Neural cell (in vitro differentiated cells): ENCODE measurements at regions not wholly inside any gene's neighbourhood (a gene's known extent, or its start where the extent isn't known, plus 50 kb on each side); places are given as distances from the start of the nearest gene placed in this dataset.
A peak's percentile ranks its signal among the peaks of the same experiment; 100 is the strongest.

Source experiments
- H2AFZ ChIP-seq: fragments of 200-600, 300-800 bp; sonication (generic), shearing (Covaris generic); 2 replicates; pipeline ENCODE4 v1.6.0; 2014; ENCODE audit warnings: low read depth, mild to moderate bottlenecking, antibody characterized with exemption, low read length, moderate library complexity
- H3F3A ChIP-seq: fragments of 200-600 bp; shearing (Covaris generic); 2 replicates; pipeline ENCODE4 v1.6.1; 2016; ENCODE audit warnings: mild to moderate bottlenecking, moderate library complexity, mixed read lengths, antibody characterized with exemption, low read length; ENCODE audit not compliant: insufficient read depth, poor library complexity, severe bottlenecking
- H3K27ac ChIP-seq: fragments of 200-600, 300-800 bp; sonication (generic), shearing (Covaris generic); 2 replicates; pipeline ENCODE4 v1.5.1; 2014; ENCODE audit warnings: mild to moderate bottlenecking, low read length, moderate library complexity
- H3K27me3 ChIP-seq: fragments of 300-800, 200-600 bp; sonication (generic), shearing (Covaris generic); 2 replicates; pipeline ENCODE4 v1.6.0; 2014; ENCODE audit warnings: mild to moderate bottlenecking, low read depth, low read length, moderate library complexity; ENCODE audit not compliant: insufficient read depth
- H3K36me3 ChIP-seq: fragments of 300-800, 200-600 bp; sonication (generic), shearing (Covaris generic); 2 replicates; pipeline ENCODE4 v1.5.1; 2014; ENCODE audit warnings: mild to moderate bottlenecking, antibody characterized with exemption, low read length, moderate library complexity; ENCODE audit not compliant: insufficient read depth
- H3K4me2 ChIP-seq: fragments of 300-800, 200-600 bp; sonication (generic), shearing (Covaris generic); 2 replicates; pipeline ENCODE4 v1.6.0; 2014; ENCODE audit warnings: mild to moderate bottlenecking, low read length
- H3K4me3 ChIP-seq: fragments of 300-800, 200-600 bp; sonication (generic), shearing (Covaris generic); 2 replicates; pipeline ENCODE4 v1.5.1; 2014; ENCODE audit warnings: mild to moderate bottlenecking, low read length, moderate library complexity
- H3K79me2 ChIP-seq: fragments of 200-600 bp; shearing (Covaris generic); replicated peaks from 2 replicates; pipeline ENCODE4 v1.6.0; 2014; ENCODE audit warnings: mild to moderate bottlenecking, low read length, moderate library complexity; ENCODE audit not compliant: insufficient read depth
- H3K9ac ChIP-seq: fragments of 300-800, 200-600 bp; sonication (generic), shearing (Covaris generic); 2 replicates; pipeline ENCODE4 v1.6.1; 2016; ENCODE audit warnings: mild to moderate bottlenecking, low read length, mixed read lengths
- H3K9me2 ChIP-seq: fragments of 200-600 bp; shearing (Covaris generic); 2 replicates; pipeline ENCODE4 v1.6.1; 2016; ENCODE audit warnings: mild to moderate bottlenecking, low read length, mixed read lengths; ENCODE audit not compliant: insufficient read depth
- H3K9me3 ChIP-seq: fragments of 200-600, 300-800 bp; sonication (generic), shearing (Covaris generic); 2 replicates; pipeline ENCODE4 v1.6.1; 2016; ENCODE audit warnings: mild to moderate bottlenecking, mixed run types, low read length, moderate library complexity, mixed read lengths
- H4K20me1 ChIP-seq: fragments of 200-600 bp; shearing (Covaris generic); 2 replicates; pipeline ENCODE4 v1.6.1; 2016; ENCODE audit warnings: mild to moderate bottlenecking, mixed run types; ENCODE audit not compliant: insufficient read depth
- EP300 ChIP-seq: fragments of 450-650 bp; conservative IDR thresholded peaks from 2 replicates; pipeline ENCODE4 v1.6.1; 2014; ENCODE audit warnings: antibody characterized with exemption, mild to moderate bottlenecking, moderate library complexity; ENCODE audit not compliant: poor library complexity, severe bottlenecking
- EZH2 ChIP-seq: fragments of 200-600, 300-800 bp; shearing (Covaris generic), sonication (generic); IDR thresholded peaks from 2 replicates; pipeline ENCODE4 v1.6.1; 2014; ENCODE audit warnings: antibody characterized with exemption, low read length, borderline replicate concordance, mild to moderate bottlenecking; ENCODE audit not compliant: insufficient read depth, poor library complexity, severe bottlenecking
- MXI1 ChIP-seq: fragments of 450-650 bp; conservative IDR thresholded peaks from 2 replicates; pipeline ENCODE4 v1.6.1; 2014; ENCODE audit warnings: antibody characterized with exemption, mild to moderate bottlenecking; ENCODE audit not compliant: poor library complexity, severe bottlenecking
- POLR2AphosphoS5 ChIP-seq: IDR thresholded peaks from 2 replicates; pipeline ENCODE4 v1.6.1; 2012
- RAD21 ChIP-seq: fragments of 450-650 bp; conservative IDR thresholded peaks from 2 replicates; pipeline ENCODE4 v1.6.1; 2014; ENCODE audit warnings: antibody characterized with exemption, mild to moderate bottlenecking, moderate library complexity
- SMC3 ChIP-seq: fragments of 450-650 bp; conservative IDR thresholded peaks from 2 replicates; pipeline ENCODE4 v1.6.1; 2014; ENCODE audit warnings: antibody characterized with exemption, mild to moderate bottlenecking, moderate library complexity; ENCODE audit not compliant: poor library complexity
- TAF1 ChIP-seq: IDR thresholded peaks from 2 replicates; pipeline ENCODE4 v1.6.1; 2012; ENCODE audit warnings: low read depth
- TF ChIP-seq, protein P1 (sequence below): IDR thresholded peaks from 2 replicates; pipeline ENCODE4 v1.6.1; 2012; ENCODE audit warnings: borderline replicate concordance
- TF ChIP-seq, protein P2 (sequence below): fragments of 450-650 bp; IDR thresholded peaks from 2 replicates; pipeline ENCODE4 v1.5.1; 2014; ENCODE audit warnings: antibody characterized with exemption, mild to moderate bottlenecking, moderate library complexity; ENCODE audit not compliant: poor library complexity, severe bottlenecking

- Histone ChIP-seq H3K36me3 (no peaks in the 10 kb centered on the region), H3K4me2 (no peak overlapping the region), H3K27ac (peak overlapping the region; percentile 21), H3F3A (no peaks in the 10 kb centered on the region), H3K4me3 (no peak overlapping the region), H3K27me3 (no peaks in the 10 kb centered on the region), H3K9me2 (no peaks in the 10 kb centered on the region), H4K20me1 (no peaks in the 10 kb centered on the region), H3K79me2 (no peaks in the 10 kb centered on the region), H3K9me3 (no peaks in the 10 kb centered on the region), H3K9ac (no peak overlapping the region), H2AFZ (no peak overlapping the region)
- TF ChIP-seq TAF1: no peak
- peak; percentile 22 for TF ChIP-seq EP300
- peak; percentile 32 for TF ChIP-seq RAD21
- peak; percentile 44 for TF ChIP-seq POLR2AphosphoS5
- TF ChIP-seq, protein P1, sequence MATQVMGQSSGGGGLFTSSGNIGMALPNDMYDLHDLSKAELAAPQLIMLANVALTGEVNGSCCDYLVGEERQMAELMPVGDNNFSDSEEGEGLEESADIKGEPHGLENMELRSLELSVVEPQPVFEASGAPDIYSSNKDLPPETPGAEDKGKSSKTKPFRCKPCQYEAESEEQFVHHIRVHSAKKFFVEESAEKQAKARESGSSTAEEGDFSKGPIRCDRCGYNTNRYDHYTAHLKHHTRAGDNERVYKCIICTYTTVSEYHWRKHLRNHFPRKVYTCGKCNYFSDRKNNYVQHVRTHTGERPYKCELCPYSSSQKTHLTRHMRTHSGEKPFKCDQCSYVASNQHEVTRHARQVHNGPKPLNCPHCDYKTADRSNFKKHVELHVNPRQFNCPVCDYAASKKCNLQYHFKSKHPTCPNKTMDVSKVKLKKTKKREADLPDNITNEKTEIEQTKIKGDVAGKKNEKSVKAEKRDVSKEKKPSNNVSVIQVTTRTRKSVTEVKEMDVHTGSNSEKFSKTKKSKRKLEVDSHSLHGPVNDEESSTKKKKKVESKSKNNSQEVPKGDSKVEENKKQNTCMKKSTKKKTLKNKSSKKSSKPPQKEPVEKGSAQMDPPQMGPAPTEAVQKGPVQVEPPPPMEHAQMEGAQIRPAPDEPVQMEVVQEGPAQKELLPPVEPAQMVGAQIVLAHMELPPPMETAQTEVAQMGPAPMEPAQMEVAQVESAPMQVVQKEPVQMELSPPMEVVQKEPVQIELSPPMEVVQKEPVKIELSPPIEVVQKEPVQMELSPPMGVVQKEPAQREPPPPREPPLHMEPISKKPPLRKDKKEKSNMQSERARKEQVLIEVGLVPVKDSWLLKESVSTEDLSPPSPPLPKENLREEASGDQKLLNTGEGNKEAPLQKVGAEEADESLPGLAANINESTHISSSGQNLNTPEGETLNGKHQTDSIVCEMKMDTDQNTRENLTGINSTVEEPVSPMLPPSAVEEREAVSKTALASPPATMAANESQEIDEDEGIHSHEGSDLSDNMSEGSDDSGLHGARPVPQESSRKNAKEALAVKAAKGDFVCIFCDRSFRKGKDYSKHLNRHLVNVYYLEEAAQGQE: peak; percentile 88
Observed at GRCh38 chr7:84533182-84533581, 338.6 kb upstream of the SEMA3A start.

GRCh38 chr7:84532196-84532595 lies 337.6 kb upstream of the SEMA3A start:
- no peak overlapping the region for H3K27ac ChIP-seq
- no peak overlapping the region for H3K4me2 ChIP-seq
- no peaks in the 10 kb centered on the region for H3F3A ChIP-seq
- H3K79me2 ChIP-seq: no peaks in the 10 kb centered on the region
- H2AFZ ChIP-seq: no peak overlapping the region
- no peaks in the 10 kb centered on the region for H4K20me1 ChIP-seq
- H3K9me3 ChIP-seq: no peaks in the 10 kb centered on the region
- no peak overlapping the region for H3K4me3 ChIP-seq
- H3K9me2 ChIP-seq: no peaks in the 10 kb centered on the region
- no peak overlapping the region for H3K9ac ChIP-seq
- TF ChIP-seq, protein P2, sequence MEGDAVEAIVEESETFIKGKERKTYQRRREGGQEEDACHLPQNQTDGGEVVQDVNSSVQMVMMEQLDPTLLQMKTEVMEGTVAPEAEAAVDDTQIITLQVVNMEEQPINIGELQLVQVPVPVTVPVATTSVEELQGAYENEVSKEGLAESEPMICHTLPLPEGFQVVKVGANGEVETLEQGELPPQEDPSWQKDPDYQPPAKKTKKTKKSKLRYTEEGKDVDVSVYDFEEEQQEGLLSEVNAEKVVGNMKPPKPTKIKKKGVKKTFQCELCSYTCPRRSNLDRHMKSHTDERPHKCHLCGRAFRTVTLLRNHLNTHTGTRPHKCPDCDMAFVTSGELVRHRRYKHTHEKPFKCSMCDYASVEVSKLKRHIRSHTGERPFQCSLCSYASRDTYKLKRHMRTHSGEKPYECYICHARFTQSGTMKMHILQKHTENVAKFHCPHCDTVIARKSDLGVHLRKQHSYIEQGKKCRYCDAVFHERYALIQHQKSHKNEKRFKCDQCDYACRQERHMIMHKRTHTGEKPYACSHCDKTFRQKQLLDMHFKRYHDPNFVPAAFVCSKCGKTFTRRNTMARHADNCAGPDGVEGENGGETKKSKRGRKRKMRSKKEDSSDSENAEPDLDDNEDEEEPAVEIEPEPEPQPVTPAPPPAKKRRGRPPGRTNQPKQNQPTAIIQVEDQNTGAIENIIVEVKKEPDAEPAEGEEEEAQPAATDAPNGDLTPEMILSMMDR: no peak
- TF ChIP-seq RAD21: no peak
- no peak for TF ChIP-seq POLR2AphosphoS5
- TF ChIP-seq, protein P1: no peak
- TF ChIP-seq SMC3: no peak
- no peak for TF ChIP-seq EZH2
- no peak for TF ChIP-seq EP300
- TF ChIP-seq TAF1: no peak
- no peak for TF ChIP-seq MXI1
- no peaks in the 10 kb centered on the region for H3K27me3 ChIP-seq
- no peaks in the 10 kb centered on the region for H3K36me3 ChIP-seq
